Stomach (tissue), 4 donors: ENCODE measurements at regions not wholly inside any gene's neighbourhood (a gene's known extent, or its start where the extent isn't known, plus 50 kb on each side); places are given as distances from the start of the nearest gene placed in this dataset.

Experiments
- CTCF ChIP-seq, 7 experiments: fragments of 450-650 bp in 4 of 7; fragments of 200-600 bp in 3 of 7; sonication (generic) in 3 of 7; IDR thresholded peaks; one replicate each; pipeline ENCODE4 v1.5.1; 2016 to 2019; ENCODE audit warnings: antibody characterized with exemption in 7 of 7, control low read depth in 2 of 7, mild to moderate bottlenecking in 1 of 7
- POLR2A ChIP-seq, 4 donors: fragments of 450-650 bp; IDR thresholded peaks; one replicate each; pipeline ENCODE4 v1.6.1; 2016; ENCODE audit warnings: antibody characterized with exemption in 4 of 4, control low read depth in 2 of 4, mild to moderate bottlenecking in 1 of 4, moderate library complexity in 1 of 4
- POLR2AphosphoS5 ChIP-seq, 3 donors: sonication (generic); formaldehyde crosslinking; IDR thresholded peaks; one replicate each; pipeline ENCODE4 v1.6.1; 2016; ENCODE audit warnings: antibody characterized with exemption in 3 of 3

GRCh38 chr15:68871507-68871906 is 50.8 kb upstream of the ANP32A start:
- no peak for TF ChIP-seq POLR2A (IDR thresholded peaks at IDR 0.05)
- no peak for TF ChIP-seq CTCF (IDR thresholded peaks at IDR 0.05)
- no peak for TF ChIP-seq POLR2AphosphoS5 (IDR thresholded peaks at IDR 0.05)
